ENCODE measurements at regions not wholly inside any gene's neighbourhood (a gene's known extent, or its start where the extent isn't known, plus 50 kb on each side); places are given as distances from the start of the nearest gene placed in this dataset.

- TF ChIP-seq POLR2A (IDR thresholded peaks at IDR 0.05): no peak
- no peak for TF ChIP-seq CTCF (IDR thresholded peaks at IDR 0.05)
- no peak for TF ChIP-seq EP300 (IDR thresholded peaks at IDR 0.05)
Observed at GRCh38 chr2:71857636-71858035, 290.0 kb downstream of the CYP26B1 start.

All from tibial nerve (tissue), 4 donors.